ENCODE measurements at regions not wholly inside any gene's neighbourhood (a gene's known extent, or its start where the extent isn't known, plus 50 kb on each side); places are given as distances from the start of the nearest gene placed in this dataset.
"Not testable (repeated sequence)": the region's sequence is repeated elsewhere in the genome, so short reads cannot be mapped to it uniquely, and the experiment has no call there.

- Histone ChIP-seq H3K4me1 (no peaks in the 10 kb centered on the region), H3K27me3 (no peaks in the 10 kb centered on the region), H3K36me3 (no peaks in the 10 kb centered on the region), H3K9me3 (no peaks in the 10 kb centered on the region), H3K4me3 (no peak overlapping the region), H3K27ac (replicated peaks in 1 of 4) (no peak overlapping the region)
- no peak for DNase-seq (ENCODE audit: extremely low spot score)
- intact Hi-C loops (cut with DNase I): no loop called here
- no peak for TF ChIP-seq EP300 (IDR thresholded peaks at IDR 0.05)
- TF ChIP-seq POLR2AphosphoS5 (IDR thresholded peaks at IDR 0.05): no peak
- no peak for TF ChIP-seq CTCF (IDR thresholded peaks at IDR 0.05)
- TF ChIP-seq POLR2A (IDR thresholded peaks at IDR 0.05; ENCODE audit: low read depth): no peak
Observed at GRCh38 chrX:22855693-22856092, 144.1 kb upstream of the DDX53 start.

DNA sequence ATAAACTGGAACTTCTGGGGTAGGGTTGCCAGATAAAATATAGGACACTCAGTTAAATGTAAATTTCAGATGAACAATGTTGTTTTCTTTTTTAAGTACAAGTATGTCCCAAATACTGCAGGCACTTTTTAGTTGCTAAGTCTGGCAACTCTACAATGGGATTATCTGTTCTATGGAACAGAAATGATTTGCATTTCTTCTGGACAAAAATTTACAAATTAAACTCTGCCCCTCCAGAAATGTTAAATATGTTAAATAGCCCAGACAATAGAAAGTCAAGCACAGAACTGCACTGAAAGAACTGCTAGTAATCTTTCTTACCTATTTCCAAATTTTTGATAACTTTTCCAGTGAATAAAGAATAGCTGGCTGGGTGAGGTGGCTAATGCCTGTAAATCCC lies 140.1 kb upstream of the DDX53 start:
- Histone ChIP-seq H3K27me3 (no peaks in the 10 kb centered on the region), H3K4me3 (no peak overlapping the region)

DNA sequence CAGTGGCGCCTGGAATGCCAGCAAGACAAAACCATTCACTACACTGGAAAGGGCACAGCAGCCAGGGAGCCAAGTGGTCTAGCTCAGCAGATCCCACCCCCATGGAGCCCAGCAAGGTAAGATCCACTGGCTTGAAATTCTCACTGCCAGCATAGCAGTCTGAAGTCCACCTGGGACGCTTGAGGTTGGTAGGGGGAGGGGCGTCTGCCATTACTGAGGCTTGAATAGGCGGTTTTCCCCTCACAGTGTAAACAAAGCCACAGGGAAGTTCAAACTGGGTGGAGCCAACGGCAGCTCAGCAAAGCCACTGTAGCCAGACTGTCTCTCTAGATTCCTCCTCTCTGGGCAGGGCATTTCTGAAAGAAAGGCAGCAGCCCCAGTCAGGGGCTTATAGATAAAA lies 133.0 kb upstream of the DDX53 start:
- 54% methylated on average over 4 of the region's 5 CpGs for WGBS
- H3K4me1 ChIP-seq; DNase-seq (ENCODE audit: extremely low spot score); intact Hi-C loops (cut with DNase I); H3K27ac ChIP-seq (replicated peaks in 1 of 4); H3K36me3 ChIP-seq; H3K4me3 ChIP-seq; H3K27me3 ChIP-seq; H3K9me3 ChIP-seq: not testable (repeated sequence)

More for the DNA sequence above, 140.1 kb upstream of the DDX53 start:
- H3K27ac ChIP-seq (replicated peaks in 1 of 4): no peak overlapping the region
- no peaks in the 10 kb centered on the region for H3K4me1 ChIP-seq
- TF ChIP-seq CTCF (IDR thresholded peaks at IDR 0.05): no peak
- TF ChIP-seq EP300 (IDR thresholded peaks at IDR 0.05): no peak
- TF ChIP-seq POLR2A (IDR thresholded peaks at IDR 0.05; ENCODE audit: low read depth): no peak
- TF ChIP-seq POLR2AphosphoS5 (IDR thresholded peaks at IDR 0.05): no peak
- no peaks in the 10 kb centered on the region for H3K9me3 ChIP-seq
- no peak for DNase-seq (ENCODE audit: extremely low spot score)
- intact Hi-C loops (cut with DNase I): no loop called here
- no peaks in the 10 kb centered on the region for H3K36me3 ChIP-seq

- no peak for TF ChIP-seq POLR2AphosphoS5 (IDR thresholded peaks at IDR 0.05)
- no peak for TF ChIP-seq EP300 (IDR thresholded peaks at IDR 0.05)
- no peak for TF ChIP-seq CTCF (IDR thresholded peaks at IDR 0.05)
- TF ChIP-seq POLR2A (IDR thresholded peaks at IDR 0.05; ENCODE audit: low read depth): no peak
- intact Hi-C loops (cut with DNase I): no loop called here
- Histone ChIP-seq H3K36me3 (no peaks in the 10 kb centered on the region), H3K4me1 (no peaks in the 10 kb centered on the region), H3K9me3 (no peaks in the 10 kb centered on the region), H3K27me3 (no peaks in the 10 kb centered on the region), H3K4me3 (no peak overlapping the region), H3K27ac (replicated peaks in 1 of 4) (no peak overlapping the region)
- no peak for DNase-seq (ENCODE audit: extremely low spot score)
- WGBS: 56% methylated on average over 2 of the region's 2 CpGs
Observed at GRCh38 chrX:22882543-22882942, 117.2 kb upstream of the DDX53 start.

DNA sequence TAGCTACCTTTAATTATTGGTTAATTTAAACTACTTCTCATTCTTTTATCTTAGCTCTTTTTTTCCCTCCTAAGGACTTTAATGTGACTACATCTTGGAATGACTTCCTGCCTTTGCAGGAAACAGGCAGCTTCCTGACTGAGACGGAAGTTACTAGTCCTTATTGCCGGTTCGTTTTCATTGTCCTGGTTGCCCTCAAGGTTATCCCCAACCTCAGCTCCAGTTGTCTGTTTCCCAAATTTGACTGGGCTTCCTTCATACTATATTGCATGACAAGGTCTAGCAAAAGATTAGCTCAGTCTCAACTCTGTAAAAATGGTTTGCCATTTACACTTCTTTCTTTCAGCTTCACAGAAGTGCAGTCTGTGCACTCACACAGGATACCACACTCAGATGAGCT lies 109.9 kb upstream of the DDX53 start:
- no peaks in the 10 kb centered on the region for H3K9me3 ChIP-seq
- no peak overlapping the region for H3K4me3 ChIP-seq
- TF ChIP-seq POLR2A (IDR thresholded peaks at IDR 0.05; ENCODE audit: low read depth) (no peak), POLR2AphosphoS5 (IDR thresholded peaks at IDR 0.05) (no peak), EP300 (IDR thresholded peaks at IDR 0.05) (no peak), CTCF (IDR thresholded peaks at IDR 0.05) (no peak)
- DNase-seq (ENCODE audit: extremely low spot score): no peak
- H3K27ac ChIP-seq (replicated peaks in 1 of 4): no peak overlapping the region
- no peaks in the 10 kb centered on the region for H3K4me1 ChIP-seq
- 44% methylated on average over 3 of the region's 3 CpGs for WGBS
- intact Hi-C loops (cut with DNase I): no loop called here
- H3K36me3 ChIP-seq: no peaks in the 10 kb centered on the region
- H3K27me3 ChIP-seq: no peaks in the 10 kb centered on the region

All from esophagus muscularis mucosa (tissue), 4 donors.